Amygdala (tissue), 56 donors: ENCODE measurements at regions not wholly inside any gene's neighbourhood (a gene's known extent, or its start where the extent isn't known, plus 50 kb on each side); places are given as distances from the start of the nearest gene placed in this dataset.
"Not testable (repeated sequence)": the region's sequence is repeated elsewhere in the genome, so short reads cannot be mapped to it uniquely, and the experiment has no call there.

Experiments
- DNase-seq, 56 donors: peaks; one replicate each; lab custom pipeline; 2025; lab: John Stamatoyannopoulos, UW

- DNase-seq = no peak
Measured at GRCh38 chr4:79178760-79179159, 147.1 kb downstream of the NAA11 start.

GRCh38 chr4:79177388-79177787, 148.5 kb downstream of the NAA11 start:
- no peak for DNase-seq

GRCh38 chr4:79176351-79176750, 149.5 kb downstream of the NAA11 start:
- DNase-seq = no peak

GRCh38 chr4:79175716-79176115, 150.1 kb downstream of the NAA11 start:
- DNase-seq = no peak

GRCh38 chr4:79174490-79175252, 151.2 kb downstream of the NAA11 start:
- no peak for DNase-seq

GRCh38 chr4:79173186-79173585, 152.7 kb downstream of the NAA11 start:
- no peak for DNase-seq

GRCh38 chr4:79170077-79170476, 155.8 kb downstream of the NAA11 start:
- no peak for DNase-seq

GRCh38 chr4:79164907-79165610, 160.8 kb downstream of the NAA11 start:
- DNase-seq = no peak

GRCh38 chr4:79163981-79164490, 161.8 kb downstream of the NAA11 start:
- no peak for DNase-seq

- no peak for DNase-seq
Measured at GRCh38 chr4:79160962-79161361, 164.9 kb downstream of the NAA11 start.

- DNase-seq = not testable (repeated sequence)
Measured at GRCh38 chr4:79158705-79159104, 167.2 kb downstream of the NAA11 start.

- no peak for DNase-seq
Measured at GRCh38 chr4:79155336-79155735, 170.5 kb downstream of the NAA11 start.

- DNase-seq = no peak
Measured at GRCh38 chr4:79150820-79151416, 174.9 kb downstream of the NAA11 start.

GRCh38 chr4:79148369-79148768, 177.5 kb downstream of the NAA11 start:
- DNase-seq = no peak

- DNase-seq = no peak
Measured at GRCh38 chr4:79147251-79147650, 178.6 kb downstream of the NAA11 start.

GRCh38 chr4:79141530-79141929, 184.3 kb downstream of the NAA11 start:
- no peak for DNase-seq

GRCh38 chr4:79134767-79135166, 191.1 kb downstream of the NAA11 start:
- no peak for DNase-seq

GRCh38 chr4:79132826-79133225, 193.0 kb downstream of the NAA11 start:
- DNase-seq = no peak

- DNase-seq = no peak
Measured at GRCh38 chr4:79121875-79122358, 182.7 kb upstream of the PAQR3 start.

GRCh38 chr4:79121223-79121622, 182.0 kb upstream of the PAQR3 start:
- DNase-seq = no peak

- DNase-seq = not testable (repeated sequence)
Measured at GRCh38 chr4:79117051-79117450, 177.8 kb upstream of the PAQR3 start.
